ENCODE measurements at regions not wholly inside any gene's neighbourhood (a gene's known extent, or its start where the extent isn't known, plus 50 kb on each side); places are given as distances from the start of the nearest gene placed in this dataset.

DNA sequence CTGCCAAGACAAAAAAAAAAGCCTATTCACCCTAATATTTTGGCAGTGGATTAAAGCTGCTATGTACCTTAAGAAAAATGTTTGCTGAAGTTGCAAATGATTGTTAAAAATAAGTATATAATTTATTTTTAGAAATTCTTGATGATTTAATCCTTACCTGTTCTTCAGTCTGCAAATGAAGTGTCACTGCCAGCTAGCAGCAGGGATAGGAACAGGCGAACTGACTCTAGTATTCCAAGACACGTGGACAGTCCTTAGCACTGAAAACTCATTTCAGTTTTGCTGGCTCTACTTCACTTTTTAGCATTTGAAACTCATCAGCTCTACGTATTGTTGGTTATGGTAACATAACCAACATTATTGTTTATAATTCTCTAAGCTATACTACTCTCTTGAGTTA lies 204.4 kb upstream of the ID4 start:
- no peak overlapping the region for H3K4me3 ChIP-seq
- DNase-seq: peak in 1 of 2 donors; percentile 7
- no peaks in the 10 kb centered on the region for H3K27me3 ChIP-seq
- intact Hi-C loops (cut with DNase I; ENCODE audit: low total_unique reads): no loop called here
- no peaks in the 10 kb centered on the region for H3K36me3 ChIP-seq
- no peak overlapping the region for H3K27ac ChIP-seq
- TF ChIP-seq POLR2AphosphoS5 (IDR thresholded peaks at IDR 0.05): no peak
- no peak for TF ChIP-seq EP300 (IDR thresholded peaks at IDR 0.05)
- TF ChIP-seq, protein P1, sequence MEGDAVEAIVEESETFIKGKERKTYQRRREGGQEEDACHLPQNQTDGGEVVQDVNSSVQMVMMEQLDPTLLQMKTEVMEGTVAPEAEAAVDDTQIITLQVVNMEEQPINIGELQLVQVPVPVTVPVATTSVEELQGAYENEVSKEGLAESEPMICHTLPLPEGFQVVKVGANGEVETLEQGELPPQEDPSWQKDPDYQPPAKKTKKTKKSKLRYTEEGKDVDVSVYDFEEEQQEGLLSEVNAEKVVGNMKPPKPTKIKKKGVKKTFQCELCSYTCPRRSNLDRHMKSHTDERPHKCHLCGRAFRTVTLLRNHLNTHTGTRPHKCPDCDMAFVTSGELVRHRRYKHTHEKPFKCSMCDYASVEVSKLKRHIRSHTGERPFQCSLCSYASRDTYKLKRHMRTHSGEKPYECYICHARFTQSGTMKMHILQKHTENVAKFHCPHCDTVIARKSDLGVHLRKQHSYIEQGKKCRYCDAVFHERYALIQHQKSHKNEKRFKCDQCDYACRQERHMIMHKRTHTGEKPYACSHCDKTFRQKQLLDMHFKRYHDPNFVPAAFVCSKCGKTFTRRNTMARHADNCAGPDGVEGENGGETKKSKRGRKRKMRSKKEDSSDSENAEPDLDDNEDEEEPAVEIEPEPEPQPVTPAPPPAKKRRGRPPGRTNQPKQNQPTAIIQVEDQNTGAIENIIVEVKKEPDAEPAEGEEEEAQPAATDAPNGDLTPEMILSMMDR (IDR thresholded peaks at IDR 0.05): no peak
- TF ChIP-seq POLR2A (IDR thresholded peaks at IDR 0.05): no peak
- no peaks in the 10 kb centered on the region for H3K9me3 ChIP-seq
- no peaks in the 10 kb centered on the region for H3K4me1 ChIP-seq
- 63 to 86% (median 69%) methylated on average over 3 of the region's 3 CpGs for WGBS, 5 donors

DNA sequence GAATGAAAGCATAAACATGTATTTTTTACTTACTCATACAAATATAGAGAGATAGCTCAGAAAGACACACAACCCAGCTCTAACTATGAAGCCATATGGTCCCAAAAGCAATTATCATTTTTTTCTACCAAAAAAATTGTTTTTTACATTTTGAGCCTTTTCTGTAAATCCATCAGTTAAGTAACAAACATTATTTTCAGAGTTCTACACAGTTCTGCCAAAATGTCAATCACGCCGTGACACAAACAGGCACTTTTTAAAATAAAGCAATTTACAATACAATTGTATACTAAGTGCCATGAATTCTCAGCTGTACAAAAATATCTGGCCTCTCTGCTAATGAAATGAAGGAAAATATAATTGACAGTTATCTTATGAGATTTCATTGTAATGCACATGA lies 201.4 kb upstream of the ID4 start:
- WGBS, 5 donors: 89 to 97% (median 95%) methylated on average over 2 of the region's 2 CpGs
- Histone ChIP-seq H3K27me3 (no peaks in the 10 kb centered on the region), H3K4me1 (no peaks in the 10 kb centered on the region), H3K27ac (no peak overlapping the region), H3K36me3 (no peaks in the 10 kb centered on the region), H3K4me3 (no peak overlapping the region), H3K9me3 (peaks cover 0 to 3% (median 0%) of the 10 kb centered on the region in 4 donors)
- TF ChIP-seq, protein P1 (IDR thresholded peaks at IDR 0.05): no peak
- TF ChIP-seq EP300 (IDR thresholded peaks at IDR 0.05) (no peak), POLR2A (IDR thresholded peaks at IDR 0.05) (no peak), POLR2AphosphoS5 (IDR thresholded peaks at IDR 0.05) (no peak)
- intact Hi-C loops (cut with DNase I; ENCODE audit: low total_unique reads): no loop called here
- DNase-seq: no peak

DNA sequence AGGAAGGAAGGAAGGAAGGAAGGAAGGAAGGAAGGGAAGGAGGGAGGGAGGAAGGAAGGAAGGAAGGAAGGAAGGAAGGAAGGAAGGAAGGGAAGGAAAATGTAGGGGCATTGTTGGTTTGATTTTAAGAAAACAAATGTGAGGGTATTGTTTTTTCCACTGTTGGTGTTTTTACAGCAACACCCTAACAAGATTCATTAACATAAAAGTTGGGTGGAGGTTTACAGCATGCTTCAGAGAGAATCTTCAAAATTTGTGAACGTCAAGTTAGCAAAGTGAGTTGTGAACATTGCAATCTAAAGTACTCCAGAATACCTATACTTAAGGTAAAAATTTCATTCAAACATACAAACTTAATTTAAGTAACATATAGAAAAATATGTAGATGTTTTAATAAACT lies 200.2 kb upstream of the ID4 start:
- no peak for TF ChIP-seq POLR2AphosphoS5 (IDR thresholded peaks at IDR 0.05)
- TF ChIP-seq EP300 (IDR thresholded peaks at IDR 0.05): no peak
- TF ChIP-seq, protein P1 (IDR thresholded peaks at IDR 0.05): no peak
- no peak for TF ChIP-seq POLR2A (IDR thresholded peaks at IDR 0.05)
- Histone ChIP-seq H3K36me3 (no peaks in the 10 kb centered on the region), H3K27ac (no peak overlapping the region), H3K27me3 (no peaks in the 10 kb centered on the region), H3K4me1 (no peaks in the 10 kb centered on the region), H3K9me3 (peaks cover 0 to 3% (median 0%) of the 10 kb centered on the region in 4 donors), H3K4me3 (no peak overlapping the region)
- intact Hi-C loops (cut with DNase I; ENCODE audit: low total_unique reads): no loop called here
- WGBS, 5 donors: 78 to 95% (median 88%) methylated on average over 1 of the region's 1 CpG
- DNase-seq: no peak

DNA sequence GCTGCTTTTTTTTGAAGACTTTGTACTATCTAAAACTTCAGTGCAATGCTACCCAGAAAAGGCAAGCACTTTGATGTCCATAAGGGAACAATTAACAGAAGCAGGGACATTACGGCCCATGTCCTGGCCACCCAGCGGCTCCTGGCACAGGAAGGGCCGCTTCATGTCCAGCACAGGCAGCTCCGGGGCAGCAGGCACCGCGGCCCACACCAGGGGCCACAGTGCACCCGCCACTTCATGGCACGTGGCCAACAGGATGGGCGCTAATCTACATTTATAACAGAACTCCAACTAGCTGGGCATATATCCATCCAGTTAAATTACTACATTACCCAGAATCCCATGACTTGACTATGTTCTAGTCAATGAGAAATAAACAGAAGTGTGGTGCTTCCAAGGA lies 198.2 kb upstream of the ID4 start:
- peaks cover 0 to 3% (median 0%) of the 10 kb centered on the region in 4 donors for H3K9me3 ChIP-seq
- DNase-seq: no peak
- H3K36me3 ChIP-seq: no peaks in the 10 kb centered on the region
- WGBS, 5 donors: 91 to 96% (median 93%) methylated on average over 8 to 9 of the region's 9 CpGs
- no peaks in the 10 kb centered on the region for H3K4me1 ChIP-seq
- TF ChIP-seq EP300 (IDR thresholded peaks at IDR 0.05) (no peak), POLR2A (IDR thresholded peaks at IDR 0.05) (no peak), POLR2AphosphoS5 (IDR thresholded peaks at IDR 0.05) (no peak)
- TF ChIP-seq, protein P1 (IDR thresholded peaks at IDR 0.05): no peak
- H3K27ac ChIP-seq: no peak overlapping the region
- no peak overlapping the region for H3K4me3 ChIP-seq
- intact Hi-C loops (cut with DNase I; ENCODE audit: low total_unique reads): no loop called here
- no peaks in the 10 kb centered on the region for H3K27me3 ChIP-seq
